Retinal pigment epithelial cell (primary cell): ENCODE measurements at regions not wholly inside any gene's neighbourhood (a gene's known extent, or its start where the extent isn't known, plus 50 kb on each side); places are given as distances from the start of the nearest gene placed in this dataset.
"Not testable (repeated sequence)": the region's sequence is repeated elsewhere in the genome, so short reads cannot be mapped to it uniquely, and the experiment has no call there.

Experiments
- DNase-seq: peaks from one replicate; pipeline ENCODE4 v3.0.0-alpha.2; 2010; ENCODE audit warnings: low read depth
- H3K4me3 ChIP-seq: 2 replicates; pipeline ENCODE4 v1.5.1; 2011; ENCODE audit warnings: mild to moderate bottlenecking, low read length, control low read depth, moderate library complexity
- TF ChIP-seq, protein P1 (sequence below): conservative IDR thresholded peaks from 2 replicates; pipeline ENCODE4 v1.5.1; 2011; ENCODE audit warnings: low read depth, low read length, control low read depth, inconsistent platforms

DNA sequence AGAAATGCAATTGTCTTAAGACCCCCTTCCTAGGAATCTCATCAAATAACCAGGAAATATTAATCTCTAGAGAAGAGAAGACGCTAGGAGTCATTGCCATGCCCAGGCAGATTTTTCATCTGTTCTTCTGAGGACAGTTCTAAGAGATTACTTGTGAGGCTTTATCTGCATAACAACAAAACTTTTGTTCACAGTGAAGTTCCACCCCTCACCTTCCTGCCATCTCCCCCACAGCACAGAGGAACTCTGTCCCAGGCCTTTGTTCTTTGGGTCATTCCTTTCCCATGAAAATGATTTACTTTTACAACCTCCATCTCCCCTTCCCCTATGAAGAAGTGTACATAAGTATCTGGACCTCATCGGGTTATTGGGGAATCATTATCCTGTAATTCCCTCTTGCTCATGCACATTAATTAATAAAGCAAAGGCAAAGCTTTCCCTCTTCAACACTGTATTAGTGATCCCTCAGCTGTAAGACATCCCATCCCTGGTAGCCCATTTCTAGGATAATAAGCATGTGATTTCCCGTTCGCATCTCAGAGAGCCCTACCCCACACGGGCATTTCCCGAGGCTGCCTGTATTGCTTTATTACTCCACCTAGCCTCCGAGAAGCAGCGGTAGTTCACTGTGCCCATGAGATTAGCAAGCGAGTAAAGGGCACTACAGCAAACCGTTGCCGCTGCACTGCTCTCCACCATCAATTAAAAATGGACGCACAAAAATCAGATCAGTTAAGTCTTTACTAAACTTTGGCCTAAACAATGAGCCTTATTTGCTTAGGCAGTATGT lies 384.4 kb upstream of the CAMK1G start:
- DNase-seq: no peak
- TF ChIP-seq, protein P1, sequence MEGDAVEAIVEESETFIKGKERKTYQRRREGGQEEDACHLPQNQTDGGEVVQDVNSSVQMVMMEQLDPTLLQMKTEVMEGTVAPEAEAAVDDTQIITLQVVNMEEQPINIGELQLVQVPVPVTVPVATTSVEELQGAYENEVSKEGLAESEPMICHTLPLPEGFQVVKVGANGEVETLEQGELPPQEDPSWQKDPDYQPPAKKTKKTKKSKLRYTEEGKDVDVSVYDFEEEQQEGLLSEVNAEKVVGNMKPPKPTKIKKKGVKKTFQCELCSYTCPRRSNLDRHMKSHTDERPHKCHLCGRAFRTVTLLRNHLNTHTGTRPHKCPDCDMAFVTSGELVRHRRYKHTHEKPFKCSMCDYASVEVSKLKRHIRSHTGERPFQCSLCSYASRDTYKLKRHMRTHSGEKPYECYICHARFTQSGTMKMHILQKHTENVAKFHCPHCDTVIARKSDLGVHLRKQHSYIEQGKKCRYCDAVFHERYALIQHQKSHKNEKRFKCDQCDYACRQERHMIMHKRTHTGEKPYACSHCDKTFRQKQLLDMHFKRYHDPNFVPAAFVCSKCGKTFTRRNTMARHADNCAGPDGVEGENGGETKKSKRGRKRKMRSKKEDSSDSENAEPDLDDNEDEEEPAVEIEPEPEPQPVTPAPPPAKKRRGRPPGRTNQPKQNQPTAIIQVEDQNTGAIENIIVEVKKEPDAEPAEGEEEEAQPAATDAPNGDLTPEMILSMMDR: no peak
- no peak overlapping the region for H3K4me3 ChIP-seq

DNA sequence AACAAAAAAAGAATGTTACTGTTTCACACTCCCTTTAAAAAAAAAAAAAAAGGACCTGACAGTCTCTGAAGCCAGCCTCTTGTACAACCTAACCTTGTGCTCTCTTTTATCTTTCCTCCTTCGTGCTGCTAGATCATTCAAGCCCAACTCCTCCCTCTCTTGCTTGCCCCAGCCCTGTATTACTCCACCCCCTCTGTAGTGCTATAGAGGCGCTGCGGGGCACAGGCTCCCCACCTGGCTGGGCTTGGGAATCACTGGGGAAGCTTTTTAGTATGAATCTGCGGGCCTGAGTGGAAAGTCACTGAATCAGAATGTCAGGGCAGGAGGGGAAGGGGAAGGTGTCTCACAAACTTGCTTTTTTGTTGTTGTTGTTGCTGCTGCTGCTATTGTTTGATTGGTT lies 383.7 kb upstream of the CAMK1G start:
- DNase-seq: no peak
- TF ChIP-seq, protein P1: no peak
- H3K4me3 ChIP-seq: no peak overlapping the region

DNA sequence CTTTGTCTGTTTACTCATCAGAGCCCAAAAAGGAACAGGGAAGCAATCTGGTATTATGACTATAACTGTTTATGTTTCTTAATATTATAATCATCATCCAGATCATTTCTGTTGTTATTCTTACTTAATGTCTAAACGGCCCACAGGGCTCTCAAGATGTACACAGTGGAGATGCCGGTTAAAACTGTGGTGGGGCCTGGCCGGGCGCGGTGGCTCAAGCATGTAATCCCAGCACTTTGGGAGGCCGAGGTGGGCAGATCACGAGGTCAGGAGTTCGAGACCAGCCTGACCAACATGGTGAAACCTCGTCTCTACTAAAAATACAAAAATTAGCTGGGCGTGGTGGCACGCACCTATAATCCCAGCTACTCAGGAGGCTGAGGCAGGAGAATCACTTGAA lies 381.2 kb upstream of the CAMK1G start:
- not testable (repeated sequence) for H3K4me3 ChIP-seq, DNase-seq

DNA sequence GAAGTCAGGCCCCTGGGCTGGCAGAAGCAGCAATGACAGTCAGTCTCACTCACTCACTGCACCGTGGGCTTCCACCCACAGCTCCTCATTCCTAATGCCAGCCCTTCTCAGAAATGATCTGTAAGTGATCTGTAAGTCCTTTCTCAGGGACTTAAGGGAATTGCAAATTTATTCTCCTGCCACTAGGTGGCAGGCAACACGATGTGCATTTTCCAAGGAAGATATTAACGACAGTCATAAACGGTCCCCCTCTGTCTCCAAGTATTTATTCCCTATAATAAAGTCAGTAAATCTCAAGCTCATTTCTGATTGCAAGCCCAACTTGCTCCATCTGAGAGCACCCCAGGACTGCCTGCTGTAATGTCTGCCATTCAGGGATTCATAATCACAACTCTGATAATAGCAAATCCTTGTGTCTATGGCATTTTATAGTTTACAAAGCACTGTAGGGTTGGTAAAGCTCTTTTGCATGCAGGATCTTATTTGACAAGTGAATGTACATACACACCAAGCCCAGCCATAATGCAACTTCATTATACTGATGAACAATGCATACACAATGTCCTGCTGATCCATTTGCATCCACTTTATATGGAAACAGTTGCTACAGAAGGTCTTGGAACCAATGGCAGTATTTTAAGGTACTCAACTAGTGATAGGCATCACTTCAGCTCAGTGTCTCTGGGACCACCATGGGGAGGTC lies 380.5 kb upstream of the CAMK1G start:
- TF ChIP-seq, protein P1: peak; percentile 81
- no peak overlapping the region for H3K4me3 ChIP-seq
- DNase-seq: no peak

- no peak overlapping the region for H3K4me3 ChIP-seq
- TF ChIP-seq, protein P1: no peak
- no peak for DNase-seq
Observed at GRCh38 chr1:209203533-209203895, 380.0 kb upstream of the CAMK1G start.

DNA sequence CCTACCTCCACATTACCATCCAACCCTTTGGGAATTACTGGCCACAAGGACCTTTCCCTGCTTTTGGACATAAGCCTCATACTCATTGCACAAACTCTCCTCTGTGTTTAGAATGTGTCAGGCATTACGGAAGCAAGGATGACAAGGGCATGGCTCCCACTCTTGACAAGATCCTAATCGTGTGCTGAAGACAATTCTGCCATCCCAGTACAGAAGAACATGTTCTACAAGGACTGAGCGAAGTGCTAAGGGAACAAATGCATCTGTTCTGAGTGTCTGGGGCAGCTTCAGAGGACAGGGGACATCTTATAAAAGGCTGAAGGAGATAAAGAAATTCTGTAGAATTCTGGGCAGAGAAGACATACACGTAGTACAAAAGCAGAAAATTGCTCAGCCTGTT lies 378.5 kb upstream of the CAMK1G start:
- TF ChIP-seq, protein P1: no peak
- H3K4me3 ChIP-seq: no peak overlapping the region
- no peak for DNase-seq

- TF ChIP-seq, protein P1: no peak
- no peak overlapping the region for H3K4me3 ChIP-seq
- DNase-seq: no peak
Observed at GRCh38 chr1:209207126-209207700, 376.3 kb upstream of the CAMK1G start.
